ENCODE measurements at regions not wholly inside any gene's neighbourhood (a gene's known extent, or its start where the extent isn't known, plus 50 kb on each side); places are given as distances from the start of the nearest gene placed in this dataset.
"Not testable (repeated sequence)": the region's sequence is repeated elsewhere in the genome, so short reads cannot be mapped to it uniquely, and the experiment has no call there.

GRCh38 chr4:112944006-112944405 is 105.4 kb upstream of the ANK2 start:
- no peak for DNase-seq (ENCODE audit: low read depth in 3 of 3)

GRCh38 chr4:112946127-112946526 is 103.3 kb upstream of the ANK2 start:
- no peak for DNase-seq (ENCODE audit: low read depth in 3 of 3)

- DNase-seq (ENCODE audit: low read depth in 3 of 3): no peak
These were observed 101.8 kb upstream of the ANK2 start for GRCh38 chr4:112947616-112948015.

DNA sequence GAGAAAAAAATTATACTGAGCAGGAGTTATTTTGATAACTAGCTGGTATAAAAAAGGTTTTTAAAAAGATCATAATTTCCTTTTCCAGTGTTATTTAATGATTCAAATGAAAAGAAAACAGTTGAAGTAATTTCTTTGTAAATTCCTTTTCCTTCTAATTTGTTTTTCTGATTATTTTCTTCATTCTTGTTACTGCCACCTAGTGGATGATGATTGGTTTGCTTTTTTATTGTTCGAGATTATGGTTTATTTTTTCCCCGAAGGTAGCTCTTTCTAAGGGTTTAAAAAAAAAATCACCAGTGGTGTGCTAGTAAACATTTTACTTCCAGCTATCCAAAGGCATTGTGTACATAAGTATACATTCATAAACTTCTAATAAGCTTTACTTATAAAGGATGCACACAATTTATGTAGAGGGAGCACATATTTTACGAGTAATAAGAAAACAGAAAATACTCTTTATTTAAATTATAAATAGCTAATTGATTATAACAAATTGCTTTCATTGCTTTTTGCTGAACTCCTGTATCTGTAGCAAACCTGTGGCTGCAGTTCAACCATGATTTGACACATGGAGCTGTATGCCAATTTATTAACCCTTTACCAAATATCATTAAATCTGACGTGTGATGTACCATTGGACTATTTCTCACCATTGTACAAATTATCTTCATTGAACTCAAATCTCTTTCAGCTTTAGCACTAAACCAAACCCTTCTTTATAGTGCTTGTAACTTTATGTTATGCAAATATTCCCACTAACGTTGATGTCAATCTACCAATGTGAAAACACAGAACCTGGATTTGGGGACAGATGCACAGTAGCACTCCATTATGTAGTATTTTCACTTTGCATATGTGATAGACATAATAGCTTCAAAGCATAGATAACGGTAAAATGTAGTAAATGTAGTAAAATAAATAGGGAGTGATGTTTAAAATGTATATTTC is 97.8 kb upstream of the ANK2 start:
- no peak for DNase-seq (ENCODE audit: low read depth in 3 of 3)

- no peak for DNase-seq (ENCODE audit: low read depth in 3 of 3)
These were observed 97.1 kb upstream of the ANK2 start for GRCh38 chr4:112952313-112952700.

GRCh38 chr4:112953262-112953661 is 96.2 kb upstream of the ANK2 start:
- DNase-seq (ENCODE audit: low read depth in 3 of 3): no peak

GRCh38 chr4:112954286-112954685 is 95.2 kb upstream of the ANK2 start:
- DNase-seq (ENCODE audit: low read depth in 3 of 3): no peak

DNA sequence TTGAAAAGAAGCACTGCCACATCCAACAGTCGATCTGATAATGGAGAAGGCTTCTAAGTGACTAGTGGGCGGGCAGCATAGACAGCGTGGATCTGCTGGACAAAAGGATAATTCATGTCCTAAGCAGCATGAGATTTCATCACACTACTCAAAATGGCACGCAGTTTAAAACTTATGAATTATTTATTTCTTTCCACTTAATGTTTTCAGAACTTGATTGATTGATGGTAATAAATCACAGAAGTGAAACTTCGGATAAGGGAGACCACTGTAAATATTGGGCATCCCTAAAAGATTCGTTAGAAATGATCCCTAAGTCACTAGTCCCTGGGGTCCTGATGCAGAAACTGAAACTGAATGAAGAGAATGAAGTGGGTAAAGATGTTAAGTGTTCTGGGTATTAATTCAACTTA is 93.0 kb upstream of the ANK2 start:
- no peak for DNase-seq (ENCODE audit: low read depth in 3 of 3)

DNA sequence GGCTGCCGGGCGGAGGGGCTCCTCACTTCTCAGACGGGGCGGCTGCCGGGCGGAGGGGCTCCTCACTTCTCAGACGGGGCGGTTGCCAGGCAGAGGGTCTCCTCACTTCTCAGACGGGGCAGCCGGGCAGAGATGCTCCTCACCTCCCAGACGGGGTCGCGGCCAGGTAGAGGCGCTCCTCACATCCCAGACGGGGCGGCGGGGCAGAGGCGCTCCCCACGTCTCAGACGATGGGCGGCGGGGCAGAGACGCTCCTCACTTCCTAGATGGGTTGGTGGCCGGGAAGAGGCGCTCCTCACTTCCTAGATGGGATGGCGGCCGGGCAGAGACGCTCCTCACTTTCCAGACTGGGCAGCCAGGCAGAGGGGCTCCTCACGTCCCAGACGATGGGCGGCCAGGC is 91.7 kb upstream of the ANK2 start:
- DNase-seq (ENCODE audit: low read depth in 3 of 3): not testable (repeated sequence)

DNA sequence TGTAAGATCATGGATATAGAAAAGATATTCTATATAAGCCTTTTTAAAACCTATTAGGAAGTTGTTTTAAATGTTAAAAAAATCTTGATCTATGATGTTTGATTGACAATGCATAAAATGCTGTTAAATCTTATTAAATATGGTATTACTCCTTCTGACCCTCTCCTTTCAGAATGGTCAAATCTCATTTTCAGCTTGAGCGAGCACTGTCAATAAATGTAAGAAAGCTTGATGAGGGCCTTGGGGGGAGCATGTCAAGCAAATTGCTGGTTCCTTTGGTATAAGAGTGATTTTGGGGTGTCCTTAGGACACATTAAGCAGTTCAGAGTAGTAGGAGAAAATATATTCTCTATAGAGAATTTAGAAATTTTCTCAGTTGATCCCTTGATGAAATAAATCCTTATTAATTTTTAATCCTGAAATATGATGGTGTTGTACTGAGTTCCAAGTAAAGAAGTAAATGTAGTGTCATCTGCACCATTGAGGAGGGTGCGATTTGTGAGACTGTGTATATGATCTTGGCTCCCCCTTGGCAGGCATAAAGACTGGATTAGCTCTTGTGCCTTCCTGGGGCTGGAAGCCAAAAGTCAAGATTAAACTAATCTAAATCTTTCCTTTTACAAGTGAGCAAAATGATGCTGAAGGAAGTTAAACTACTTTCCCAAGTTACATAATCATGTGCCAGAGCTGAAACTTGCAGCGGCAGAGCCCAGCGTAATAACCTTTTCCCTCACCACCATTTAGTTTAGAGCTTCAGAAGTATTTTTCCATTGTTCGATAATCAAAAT is 82.6 kb upstream of the ANK2 start:
- DNase-seq (ENCODE audit: low read depth in 3 of 3): no peak

DNA sequence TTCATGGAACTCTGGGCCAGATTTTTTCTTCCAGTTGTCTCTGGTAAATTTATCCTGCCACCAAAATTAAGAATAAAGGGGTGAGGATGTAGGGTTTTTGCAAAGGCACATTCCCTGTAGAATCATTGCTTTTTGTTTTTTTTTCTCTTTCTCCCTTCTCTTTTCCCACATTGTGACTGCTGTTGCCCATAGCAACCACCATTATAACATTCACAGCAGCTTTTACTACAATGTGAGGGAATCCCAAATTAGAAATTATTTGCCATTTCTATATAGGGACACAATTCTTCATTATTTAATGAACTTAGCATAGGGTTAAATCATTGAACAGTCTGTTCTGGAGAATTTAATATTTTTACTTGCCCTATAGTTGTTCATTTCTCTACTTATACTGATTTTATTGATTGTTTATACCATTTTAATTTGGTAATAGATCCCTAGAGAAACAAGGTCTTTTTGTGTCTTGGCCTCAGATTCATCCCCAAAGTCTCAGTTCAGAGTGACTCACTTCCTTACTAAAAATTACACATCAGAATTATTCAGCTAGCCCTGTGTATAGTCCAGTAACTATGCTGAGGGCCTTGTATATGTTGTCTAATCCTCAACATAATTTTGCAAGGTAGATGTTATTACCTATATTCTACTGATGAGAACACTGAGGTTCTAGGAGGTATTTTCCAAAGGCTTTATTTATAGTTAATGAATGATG is 80.8 kb upstream of the ANK2 start:
- no peak for DNase-seq (ENCODE audit: low read depth in 3 of 3)

DNA sequence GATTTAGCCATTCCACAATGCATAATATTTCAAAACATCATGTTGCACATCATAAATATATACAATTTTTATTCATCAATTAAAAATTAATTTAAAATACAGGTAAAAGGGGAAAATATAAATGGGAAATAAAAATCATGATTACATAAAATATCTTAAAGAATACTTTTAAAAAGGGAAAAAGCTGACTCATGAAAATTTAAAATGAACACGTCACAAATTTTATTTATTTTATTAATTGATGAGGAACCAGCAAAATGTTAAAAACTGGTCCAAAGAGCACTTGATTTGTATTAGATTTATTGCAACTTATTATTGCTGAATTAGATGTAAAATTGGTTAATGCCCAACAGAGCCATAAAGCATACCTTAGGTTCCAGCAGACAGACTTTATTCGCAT is 78.5 kb upstream of the ANK2 start:
- DNase-seq (ENCODE audit: low read depth in 3 of 3): no peak

DNA sequence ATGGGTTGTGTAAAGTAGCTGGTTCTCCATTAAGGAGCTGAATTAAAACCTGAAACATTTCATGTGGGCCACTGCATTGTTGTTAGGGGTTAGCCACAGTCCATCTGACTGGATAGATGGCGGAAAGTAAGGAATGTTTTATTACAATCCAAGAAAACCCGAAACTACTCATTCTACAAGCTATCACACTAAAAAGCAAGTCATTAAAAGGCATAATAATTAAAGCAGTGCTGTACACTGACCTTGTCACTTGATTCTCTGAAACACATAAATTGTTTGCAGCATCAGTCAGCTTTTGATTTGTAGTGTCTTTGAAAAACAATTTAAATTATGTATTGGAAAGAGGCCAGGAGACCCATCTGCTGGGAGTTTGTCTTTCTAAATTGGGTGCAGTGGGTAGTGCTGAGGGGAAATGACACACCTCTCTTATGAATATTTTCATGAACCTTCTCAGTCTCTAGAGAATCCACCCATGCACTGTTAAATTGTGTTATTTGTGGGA is 75.7 kb upstream of the ANK2 start:
- DNase-seq (ENCODE audit: low read depth in 3 of 3): no peak

DNA sequence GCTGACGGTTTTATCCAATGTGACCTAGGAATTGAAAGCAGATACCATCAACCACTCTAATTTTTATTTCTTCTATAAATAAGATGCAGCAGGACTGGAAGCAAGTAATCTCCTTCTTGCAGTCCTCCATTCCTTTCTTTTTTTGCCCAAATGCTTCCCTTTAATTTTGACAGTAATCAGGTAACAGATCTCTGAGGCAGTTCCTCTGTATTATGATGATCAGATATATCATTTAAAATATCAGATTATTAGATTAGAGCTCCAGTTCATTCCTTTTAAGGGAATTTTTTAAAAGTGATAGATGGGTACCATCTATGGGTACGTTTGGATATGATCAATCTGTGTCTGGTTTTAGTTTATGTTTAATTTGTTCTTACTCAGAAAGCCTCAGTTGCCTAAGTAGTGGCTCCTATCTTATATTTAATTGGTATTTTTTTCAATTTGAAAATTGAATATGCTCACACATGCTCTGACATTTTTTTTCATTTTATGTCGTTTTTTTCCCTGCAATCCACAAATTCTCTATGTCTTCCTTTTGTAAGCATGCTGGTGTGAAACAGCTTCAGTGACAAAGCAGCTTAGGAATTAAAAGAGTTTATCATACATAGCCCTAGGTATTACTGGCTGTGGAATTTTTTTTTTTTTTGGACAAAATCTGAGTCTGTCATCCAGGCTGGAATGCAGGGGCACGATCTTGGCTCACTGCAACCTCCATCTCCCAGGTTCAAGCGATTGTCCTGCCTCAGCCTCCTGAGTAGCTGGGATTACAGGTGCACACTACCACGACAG is 73.7 kb upstream of the ANK2 start:
- no peak for DNase-seq (ENCODE audit: low read depth in 3 of 3)

GRCh38 chr4:112978691-112979472 is 70.6 kb upstream of the ANK2 start:
- no peak for DNase-seq (ENCODE audit: low read depth in 3 of 3)

DNA sequence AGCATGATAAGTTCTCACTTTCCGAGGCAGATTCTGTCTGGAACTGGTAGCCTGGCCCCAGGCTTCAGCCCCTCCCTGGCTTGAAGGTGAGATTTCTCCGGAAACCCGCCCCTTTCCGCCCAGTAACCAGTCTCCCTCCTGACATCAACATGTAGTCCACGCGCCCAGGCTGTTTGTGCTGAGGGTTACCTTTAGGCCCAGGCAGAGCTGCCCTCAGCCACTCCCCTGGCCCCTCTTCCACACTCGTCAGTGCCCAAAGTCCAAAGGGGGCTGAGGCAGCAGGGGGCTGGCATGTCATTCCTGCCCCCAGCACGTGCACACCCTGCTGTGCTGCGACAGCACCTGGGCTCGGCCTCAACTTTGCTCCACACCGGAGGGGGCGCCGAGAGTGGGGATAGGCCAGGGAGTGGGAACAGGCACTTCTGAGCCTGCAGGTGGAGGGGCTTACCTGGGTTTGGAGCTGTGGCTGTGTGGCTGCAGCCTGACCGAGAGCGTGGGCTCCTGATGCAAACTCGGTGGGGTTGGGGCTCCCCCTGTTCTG is 69.5 kb upstream of the ANK2 start:
- DNase-seq (ENCODE audit: low read depth in 3 of 3): no peak

GRCh38 chr4:112982680-112983079 is 66.8 kb upstream of the ANK2 start:
- DNase-seq (ENCODE audit: low read depth in 3 of 3): no peak

DNA sequence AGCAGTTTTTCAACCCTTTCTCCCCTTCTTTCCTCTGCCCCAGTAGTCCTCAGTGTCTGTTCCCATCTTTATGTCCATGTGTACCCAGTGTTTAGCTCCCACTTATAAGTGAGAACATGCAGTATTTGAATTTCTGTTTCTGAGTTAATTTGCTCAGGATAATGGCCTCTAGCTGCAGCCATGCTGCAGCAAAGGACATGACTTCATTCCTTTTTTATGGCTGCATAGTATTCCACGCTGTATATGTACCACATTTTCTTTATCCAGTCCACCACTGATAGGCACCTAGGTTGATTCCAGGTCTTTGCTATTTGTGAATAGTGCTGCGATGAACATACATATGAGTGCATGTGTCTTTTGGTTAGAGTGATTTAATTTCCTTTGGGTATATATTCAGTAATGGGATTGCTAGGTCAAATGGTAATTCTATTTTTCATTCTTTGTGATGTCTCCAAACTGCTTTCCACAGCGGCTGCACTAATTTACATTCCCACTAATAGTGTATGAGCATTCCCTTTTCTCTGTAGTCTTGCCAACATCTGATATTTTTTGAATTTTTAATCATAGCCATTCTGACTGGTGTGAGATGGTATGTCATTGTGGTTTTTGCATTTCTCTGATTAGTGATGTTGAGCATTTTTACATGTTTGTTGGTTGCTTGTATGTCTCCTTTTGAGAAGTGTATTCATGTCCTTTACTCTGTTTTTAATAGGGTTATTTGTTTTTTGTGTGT is 54.6 kb upstream of the ANK2 start:
- no peak for DNase-seq (ENCODE audit: low read depth in 3 of 3)

Data from stimulated activated CD4-positive, alpha-beta T cell treated with anti-CD3 and anti-CD28 coated beads, TNF-alpha, amount 100 ng/mL, for 4 hours (primary cell).